Activated naive CD4-positive, alpha-beta T cell treated with Interleukin-2 at 50 U/mL for 16 hours (primary cell): ENCODE measurements at regions not wholly inside any gene's neighbourhood (a gene's known extent, or its start where the extent isn't known, plus 50 kb on each side); places are given as distances from the start of the nearest gene placed in this dataset.

Source experiments
- DNase-seq: peaks from one replicate; pipeline ENCODE4 v3.0.0-alpha.2; 2020

GRCh38 chr2:144593803-144594202 lies 73.9 kb upstream of the ZEB2 start:
- no peak for DNase-seq

GRCh38 chr2:144592500-144593256 lies 72.8 kb upstream of the ZEB2 start:
- DNase-seq = no peak

GRCh38 chr2:144587306-144587705 lies 67.4 kb upstream of the ZEB2 start:
- no peak for DNase-seq

DNA sequence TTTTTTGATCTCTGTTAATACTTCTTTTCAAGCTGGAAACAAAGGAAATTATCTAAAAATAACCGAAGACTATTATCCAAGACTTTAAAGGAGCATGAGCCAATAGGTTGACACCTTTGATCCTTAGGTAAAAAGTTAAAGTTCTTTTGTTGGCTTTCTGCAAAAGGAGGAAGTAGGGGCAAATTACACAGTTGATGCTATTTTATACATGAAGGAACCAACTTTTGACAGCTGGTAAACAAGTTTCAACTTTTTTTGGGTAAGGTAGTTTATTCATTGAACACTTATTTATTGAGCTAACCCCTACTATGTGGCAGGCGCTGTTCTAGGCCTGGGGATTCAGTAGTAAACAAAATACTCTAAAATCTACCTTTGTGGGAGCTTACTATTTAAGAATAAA lies 66.6 kb upstream of the ZEB2 start:
- DNase-seq = no peak

GRCh38 chr2:144583741-144584453 lies 64.0 kb upstream of the ZEB2 start:
- DNase-seq = no peak

DNA sequence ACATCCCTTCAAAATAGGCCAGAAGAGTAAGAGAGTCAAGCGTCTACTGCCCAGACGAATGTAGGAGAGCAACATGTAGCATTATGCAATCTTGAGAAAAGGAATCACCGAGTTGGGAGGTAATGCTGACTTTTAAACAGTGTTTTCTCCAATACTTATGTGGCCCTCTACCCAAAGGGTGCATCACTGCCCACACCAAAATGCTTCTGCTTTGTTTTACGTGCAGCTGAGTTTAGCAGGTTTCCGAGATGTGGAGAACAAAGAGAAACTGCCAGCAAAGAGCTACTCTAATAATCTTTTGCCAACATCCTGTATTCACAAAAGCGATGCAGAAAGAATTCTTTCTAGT lies 63.4 kb upstream of the ZEB2 start:
- no peak for DNase-seq

- DNase-seq = no peak
Measured at GRCh38 chr2:144582651-144583380, 62.9 kb upstream of the ZEB2 start.

GRCh38 chr2:144580521-144581161 lies 60.7 kb upstream of the ZEB2 start:
- DNase-seq = no peak

DNA sequence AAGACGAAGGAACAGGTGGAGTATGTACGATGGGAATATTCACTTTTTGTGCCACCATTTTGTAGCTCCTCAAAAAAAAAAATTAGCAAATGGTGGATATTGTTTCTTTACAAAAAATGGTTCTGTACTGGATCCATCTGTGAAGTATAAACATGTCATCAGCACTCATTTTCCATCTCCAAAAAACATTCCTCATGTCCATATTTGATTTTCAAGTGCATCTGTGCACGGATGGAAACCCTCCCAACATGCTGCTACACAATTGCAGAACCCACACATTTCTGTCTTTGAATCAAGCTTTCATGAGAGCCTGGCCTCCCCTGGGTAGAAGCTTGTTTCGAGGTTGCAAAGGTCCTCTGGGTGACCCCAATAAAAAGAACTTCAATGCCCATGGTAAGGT lies 59.6 kb upstream of the ZEB2 start:
- DNase-seq = no peak

- no peak for DNase-seq
Measured at GRCh38 chr2:144578099-144578498, 58.2 kb upstream of the ZEB2 start.

DNA sequence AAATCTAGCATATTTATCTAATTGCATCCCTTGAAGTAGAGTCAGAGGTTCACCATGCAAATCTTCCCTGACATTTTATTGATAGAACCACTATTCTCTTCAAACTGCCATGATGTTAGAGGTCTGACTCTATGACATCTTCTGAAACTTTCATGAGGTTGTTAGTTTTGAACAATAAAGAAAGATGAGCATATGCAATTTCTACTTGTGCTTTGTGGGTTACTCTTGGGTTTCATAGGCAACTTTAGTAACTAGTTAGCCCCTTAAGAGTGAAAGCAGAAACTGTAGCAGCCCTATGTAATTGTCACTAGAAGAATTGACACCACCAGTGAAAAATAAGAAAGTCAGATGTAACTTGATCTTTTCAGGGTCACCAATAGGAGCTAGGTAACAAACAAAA lies 53.1 kb upstream of the ZEB2 start:
- no peak for DNase-seq

- DNase-seq = no peak
Measured at GRCh38 chr2:144571770-144572169, 51.9 kb upstream of the ZEB2 start.

DNA sequence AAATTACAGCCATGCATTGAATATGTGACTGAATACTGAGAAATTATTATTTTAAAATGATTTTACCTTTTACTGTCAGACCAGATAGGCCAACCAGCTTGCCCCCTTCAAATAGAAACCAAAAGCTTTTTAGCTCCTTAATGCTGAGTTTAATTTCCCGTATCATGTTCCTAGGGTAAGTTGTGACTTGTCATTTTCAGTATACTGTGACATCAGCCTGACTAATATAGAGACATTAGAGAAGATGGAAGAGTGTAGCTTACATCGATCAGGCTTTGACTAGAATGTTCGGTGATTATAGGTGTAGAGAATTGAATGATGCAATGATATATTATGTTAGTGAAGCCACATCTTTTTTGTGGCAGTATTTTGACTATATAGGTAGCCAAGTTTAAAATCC lies 50.6 kb upstream of the ZEB2 start:
- no peak for DNase-seq
